ENCODE measurements at regions not wholly inside any gene's neighbourhood (a gene's known extent, or its start where the extent isn't known, plus 50 kb on each side); places are given as distances from the start of the nearest gene placed in this dataset.

DNA sequence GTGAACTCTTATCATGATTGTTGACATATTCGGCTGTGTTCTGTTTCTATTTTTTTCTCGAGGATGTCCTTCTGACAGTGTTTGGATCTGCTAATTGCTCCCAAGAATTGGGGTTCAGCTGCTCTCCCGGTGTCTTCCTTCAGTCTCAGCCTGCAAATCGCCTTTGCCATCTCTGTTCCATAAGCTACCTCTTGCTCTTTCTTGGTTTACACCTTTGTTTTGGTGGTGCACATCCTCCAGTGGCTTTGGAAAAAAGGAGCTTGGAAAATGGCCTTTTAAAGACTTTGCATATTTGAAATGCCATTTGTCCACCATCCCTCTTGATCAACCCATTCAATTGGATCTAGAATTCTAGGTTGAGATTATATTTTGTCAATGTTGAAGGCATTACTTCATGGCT is 137.2 kb downstream of the URI1 start:
- Histone ChIP-seq H3K4me2 (no peak overlapping the region), H3K27ac (no peak overlapping the region), H3K4me3 (no peak overlapping the region), H3K4me1 (no peaks in the 10 kb centered on the region), H3K9me3 (peaks cover 7% of the 10 kb centered on the region; the same call in 2 of the 3 replicates)
- ChIA-PET CTCF (interaction anchor here (0.6 to 1.2 kb wide), 2 partner anchors 9 to 311 kb away, joined by 3 to 5 read pairs; no protein-coding TSS in a partner anchor), POLR2A (no interaction called here)
- FAIRE-seq (no peak), ATAC-seq (no peak), DNase-seq (ENCODE audit: low read depth in 1 of 2, low spot score in 1 of 2) (no peak)
- WGBS (ENCODE audit: missing lambda C conversion rate) = under 1% methylated on average over 4 of the region's 4 CpGs
- TF ChIP-seq, protein P1, sequence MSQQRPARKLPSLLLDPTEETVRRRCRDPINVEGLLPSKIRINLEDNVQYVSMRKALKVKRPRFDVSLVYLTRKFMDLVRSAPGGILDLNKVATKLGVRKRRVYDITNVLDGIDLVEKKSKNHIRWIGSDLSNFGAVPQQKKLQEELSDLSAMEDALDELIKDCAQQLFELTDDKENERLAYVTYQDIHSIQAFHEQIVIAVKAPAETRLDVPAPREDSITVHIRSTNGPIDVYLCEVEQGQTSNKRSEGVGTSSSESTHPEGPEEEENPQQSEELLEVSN (IDR thresholded peaks at IDR 0.05; ENCODE audit: borderline replicate concordance, low read depth) = no peak
- TF ChIP-seq CHD2 (IDR thresholded peaks at IDR 0.05; ENCODE audit: low read length, partially characterized antibody) (no peak), RNF2 (IDR thresholded peaks at IDR 0.05; ENCODE audit: borderline replicate concordance, low read depth) (no peak), PHF8 (IDR thresholded peaks at IDR 0.05; ENCODE audit: borderline replicate concordance, low read depth) (no peak), RFX5 (IDR thresholded peaks at IDR 0.05) (no peak), CHD4 (IDR thresholded peaks at IDR 0.05; ENCODE audit: borderline replicate concordance) (no peak), HOXA7 (CRISPR knock-in tag; IDR thresholded peaks at IDR 0.05) (no peak), EHF (CRISPR knock-in tag; IDR thresholded peaks at IDR 0.05) (no peak), RCOR1 (IDR thresholded peaks at IDR 0.05; ENCODE audit: low read depth, low read length) (no peak), JUN (IDR thresholded peaks at IDR 0.05) (no peak), MYC (IDR thresholded peaks at IDR 0.05; ENCODE audit: borderline replicate concordance, low read length) (no peak), MAFK (IDR thresholded peaks at IDR 0.05; ENCODE audit: partially characterized antibody) (no peak)
- TF ChIP-seq, protein P2, sequence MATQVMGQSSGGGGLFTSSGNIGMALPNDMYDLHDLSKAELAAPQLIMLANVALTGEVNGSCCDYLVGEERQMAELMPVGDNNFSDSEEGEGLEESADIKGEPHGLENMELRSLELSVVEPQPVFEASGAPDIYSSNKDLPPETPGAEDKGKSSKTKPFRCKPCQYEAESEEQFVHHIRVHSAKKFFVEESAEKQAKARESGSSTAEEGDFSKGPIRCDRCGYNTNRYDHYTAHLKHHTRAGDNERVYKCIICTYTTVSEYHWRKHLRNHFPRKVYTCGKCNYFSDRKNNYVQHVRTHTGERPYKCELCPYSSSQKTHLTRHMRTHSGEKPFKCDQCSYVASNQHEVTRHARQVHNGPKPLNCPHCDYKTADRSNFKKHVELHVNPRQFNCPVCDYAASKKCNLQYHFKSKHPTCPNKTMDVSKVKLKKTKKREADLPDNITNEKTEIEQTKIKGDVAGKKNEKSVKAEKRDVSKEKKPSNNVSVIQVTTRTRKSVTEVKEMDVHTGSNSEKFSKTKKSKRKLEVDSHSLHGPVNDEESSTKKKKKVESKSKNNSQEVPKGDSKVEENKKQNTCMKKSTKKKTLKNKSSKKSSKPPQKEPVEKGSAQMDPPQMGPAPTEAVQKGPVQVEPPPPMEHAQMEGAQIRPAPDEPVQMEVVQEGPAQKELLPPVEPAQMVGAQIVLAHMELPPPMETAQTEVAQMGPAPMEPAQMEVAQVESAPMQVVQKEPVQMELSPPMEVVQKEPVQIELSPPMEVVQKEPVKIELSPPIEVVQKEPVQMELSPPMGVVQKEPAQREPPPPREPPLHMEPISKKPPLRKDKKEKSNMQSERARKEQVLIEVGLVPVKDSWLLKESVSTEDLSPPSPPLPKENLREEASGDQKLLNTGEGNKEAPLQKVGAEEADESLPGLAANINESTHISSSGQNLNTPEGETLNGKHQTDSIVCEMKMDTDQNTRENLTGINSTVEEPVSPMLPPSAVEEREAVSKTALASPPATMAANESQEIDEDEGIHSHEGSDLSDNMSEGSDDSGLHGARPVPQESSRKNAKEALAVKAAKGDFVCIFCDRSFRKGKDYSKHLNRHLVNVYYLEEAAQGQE (IDR thresholded peaks at IDR 0.05) = no peak
- TF ChIP-seq, protein P3, sequence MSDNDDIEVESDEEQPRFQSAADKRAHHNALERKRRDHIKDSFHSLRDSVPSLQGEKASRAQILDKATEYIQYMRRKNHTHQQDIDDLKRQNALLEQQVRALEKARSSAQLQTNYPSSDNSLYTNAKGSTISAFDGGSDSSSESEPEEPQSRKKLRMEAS (IDR thresholded peaks at IDR 0.05) = no peak
- TF ChIP-seq, protein P4, sequence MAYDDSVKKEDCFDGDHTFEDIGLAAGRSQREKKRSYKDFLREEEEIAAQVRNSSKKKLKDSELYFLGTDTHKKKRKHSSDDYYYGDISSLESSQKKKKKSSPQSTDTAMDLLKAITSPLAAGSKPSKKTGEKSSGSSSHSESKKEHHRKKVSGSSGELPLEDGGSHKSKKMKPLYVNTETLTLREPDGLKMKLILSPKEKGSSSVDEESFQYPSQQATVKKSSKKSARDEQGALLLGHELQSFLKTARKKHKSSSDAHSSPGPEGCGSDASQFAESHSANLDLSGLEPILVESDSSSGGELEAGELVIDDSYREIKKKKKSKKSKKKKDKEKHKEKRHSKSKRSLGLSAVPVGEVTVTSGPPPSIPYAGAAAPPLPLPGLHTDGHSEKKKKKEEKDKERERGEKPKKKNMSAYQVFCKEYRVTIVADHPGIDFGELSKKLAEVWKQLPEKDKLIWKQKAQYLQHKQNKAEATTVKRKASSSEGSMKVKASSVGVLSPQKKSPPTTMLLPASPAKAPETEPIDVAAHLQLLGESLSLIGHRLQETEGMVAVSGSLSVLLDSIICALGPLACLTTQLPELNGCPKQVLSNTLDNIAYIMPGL (CRISPR knock-in tag; IDR thresholded peaks at IDR 0.05; ENCODE audit: borderline replicate concordance) = no peak

DNA sequence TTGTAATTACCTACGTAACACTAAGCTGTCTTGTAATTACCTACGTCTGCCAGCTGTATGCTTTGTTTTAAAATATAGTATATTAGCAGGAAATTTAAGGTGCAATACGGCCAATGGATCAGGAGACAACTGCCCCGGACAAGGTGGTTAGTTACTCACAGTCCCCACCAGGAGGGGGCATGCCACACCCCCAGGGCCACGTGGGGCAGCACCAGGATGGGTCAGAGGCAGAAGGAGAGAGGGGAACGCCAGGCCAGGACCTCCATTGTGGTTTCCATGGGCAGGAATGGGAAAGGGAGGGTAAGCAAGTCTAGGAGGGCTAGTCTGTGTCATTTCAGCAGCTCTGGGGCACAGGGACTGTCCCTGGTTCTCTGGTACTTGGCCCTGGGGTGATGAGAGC is 140.1 kb downstream of the URI1 start:
- POLR2A ChIA-PET = no interaction called here
- H3K4me1 ChIP-seq = no peaks in the 10 kb centered on the region
- ATAC-seq (peak in 1 of 2 experiments; percentile 27; a peak in 2 of 6 replicates), DNase-seq (ENCODE audit: low read depth in 1 of 2, low spot score in 1 of 2) (no peak), FAIRE-seq (no peak)
- TF ChIP-seq EP300 (IDR thresholded peaks at IDR 0.05) (no peak), TP53 (CRISPR knock-in tag; IDR thresholded peaks at IDR 0.05) (no peak), BHLHE40 (IDR thresholded peaks at IDR 0.05; ENCODE audit: low read depth, low read length) (no peak), SREBF2 (IDR thresholded peaks at IDR 0.05) (no peak), HEYL (CRISPR knock-in tag; IDR thresholded peaks at IDR 0.05) (no peak), ZSCAN20 (CRISPR knock-in tag; IDR thresholded peaks at IDR 0.05) (no peak), TFCP2L1 (CRISPR knock-in tag; IDR thresholded peaks at IDR 0.05) (no peak)
- TF ChIP-seq, protein P1 (IDR thresholded peaks at IDR 0.05; ENCODE audit: borderline replicate concordance, low read depth) = no peak
- TF ChIP-seq, protein P5, sequence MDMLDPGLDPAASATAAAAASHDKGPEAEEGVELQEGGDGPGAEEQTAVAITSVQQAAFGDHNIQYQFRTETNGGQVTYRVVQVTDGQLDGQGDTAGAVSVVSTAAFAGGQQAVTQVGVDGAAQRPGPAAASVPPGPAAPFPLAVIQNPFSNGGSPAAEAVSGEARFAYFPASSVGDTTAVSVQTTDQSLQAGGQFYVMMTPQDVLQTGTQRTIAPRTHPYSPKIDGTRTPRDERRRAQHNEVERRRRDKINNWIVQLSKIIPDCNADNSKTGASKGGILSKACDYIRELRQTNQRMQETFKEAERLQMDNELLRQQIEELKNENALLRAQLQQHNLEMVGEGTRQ (IDR thresholded peaks at IDR 0.05) = no peak
- TF ChIP-seq, protein P6, sequence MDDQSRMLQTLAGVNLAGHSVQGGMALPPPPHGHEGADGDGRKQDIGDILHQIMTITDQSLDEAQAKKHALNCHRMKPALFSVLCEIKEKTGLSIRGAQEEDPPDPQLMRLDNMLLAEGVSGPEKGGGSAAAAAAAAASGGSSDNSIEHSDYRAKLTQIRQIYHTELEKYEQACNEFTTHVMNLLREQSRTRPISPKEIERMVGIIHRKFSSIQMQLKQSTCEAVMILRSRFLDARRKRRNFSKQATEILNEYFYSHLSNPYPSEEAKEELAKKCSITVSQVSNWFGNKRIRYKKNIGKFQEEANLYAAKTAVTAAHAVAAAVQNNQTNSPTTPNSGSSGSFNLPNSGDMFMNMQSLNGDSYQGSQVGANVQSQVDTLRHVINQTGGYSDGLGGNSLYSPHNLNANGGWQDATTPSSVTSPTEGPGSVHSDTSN (IDR thresholded peaks at IDR 0.05) = no peak
- TF ChIP-seq, protein P7, sequence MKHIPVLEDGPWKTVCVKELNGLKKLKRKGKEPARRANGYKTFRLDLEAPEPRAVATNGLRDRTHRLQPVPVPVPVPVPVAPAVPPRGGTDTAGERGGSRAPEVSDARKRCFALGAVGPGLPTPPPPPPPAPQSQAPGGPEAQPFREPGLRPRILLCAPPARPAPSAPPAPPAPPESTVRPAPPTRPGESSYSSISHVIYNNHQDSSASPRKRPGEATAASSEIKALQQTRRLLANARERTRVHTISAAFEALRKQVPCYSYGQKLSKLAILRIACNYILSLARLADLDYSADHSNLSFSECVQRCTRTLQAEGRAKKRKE (CRISPR knock-in tag; IDR thresholded peaks at IDR 0.05; ENCODE audit: low read depth) = no peak
- 34% methylated on average over 6 of the region's 6 CpGs for WGBS (ENCODE audit: missing lambda C conversion rate)
- CTCF ChIA-PET = interaction anchor here (1.1 to 1.6 kb wide), 3 partner anchors 12 to 141 kb away, joined by 4 read pairs; no protein-coding TSS in a partner anchor
- no peak overlapping the region for H3K27ac ChIP-seq
- H3K9me3 ChIP-seq = peaks cover 7% of the 10 kb centered on the region; the same call in 2 of the 3 replicates
- H3K4me2 ChIP-seq = no peak overlapping the region
- no peak overlapping the region for H3K4me3 ChIP-seq

All from A549 (cell line).